ENCODE measurements at regions not wholly inside any gene's neighbourhood (a gene's known extent, or its start where the extent isn't known, plus 50 kb on each side); places are given as distances from the start of the nearest gene placed in this dataset.
A peak's percentile ranks its signal among the peaks of the same experiment; 100 is the strongest.

- Histone ChIP-seq H3K9me3 (no peaks in the 10 kb centered on the region), H3K27ac (no peak overlapping the region), H3K27me3 (no peaks in the 10 kb centered on the region), H3K36me3 (no peaks in the 10 kb centered on the region), H3K4me3 (no peak overlapping the region), H3K4me1 (peaks cover 0 to 22% (median 11%) of the 10 kb centered on the region in 4 donors)
- TF ChIP-seq CTCF (IDR thresholded peaks at IDR 0.05) (no peak), POLR2A (IDR thresholded peaks at IDR 0.05) (no peak), EP300 (IDR thresholded peaks at IDR 0.05) (no peak), POLR2AphosphoS5 (IDR thresholded peaks at IDR 0.05) (no peak)
- 89 to 100% methylated on average over 1 of the region's 1 CpG for WGBS, 2 donors
- intact Hi-C loops (cut with DNase I) = no loop called here
- no peak for DNase-seq
Measured at GRCh38 chr3:157789162-157789561, 285.9 kb upstream of the VEPH1 start.

DNA sequence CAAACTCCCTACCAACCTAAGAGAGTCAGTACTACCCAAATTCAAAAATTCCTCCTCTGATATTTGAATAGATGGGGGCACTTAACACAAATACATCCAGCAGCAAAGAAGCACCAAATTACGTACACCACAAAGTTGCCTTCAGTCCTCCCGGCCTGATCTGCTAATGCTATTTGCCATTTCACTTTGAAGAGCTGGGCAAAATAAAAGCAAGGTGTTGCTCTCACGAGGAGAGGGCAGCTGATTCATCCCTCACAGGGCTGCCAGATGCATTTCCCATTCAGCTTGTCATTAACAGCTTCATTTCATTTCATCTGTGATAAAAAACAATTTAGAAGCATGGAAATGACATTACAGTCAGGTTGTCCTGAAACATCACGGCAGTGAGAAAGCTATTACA, 283.4 kb upstream of the VEPH1 start:
- Histone ChIP-seq H3K27me3 (no peaks in the 10 kb centered on the region), H3K9me3 (no peaks in the 10 kb centered on the region), H3K4me1 (peaks cover 0 to 25% (median 11%) of the 10 kb centered on the region in 4 donors), H3K27ac (peak overlapping the region in 2 of 4 donors; percentile 19 to 35), H3K4me3 (no peak overlapping the region), H3K36me3 (no peaks in the 10 kb centered on the region)
- WGBS, 2 donors = 68 to 79% methylated on average over 4 of the region's 4 CpGs
- no peak for DNase-seq
- intact Hi-C loops (cut with DNase I) = no loop called here
- no peak for TF ChIP-seq CTCF (IDR thresholded peaks at IDR 0.05)

DNA sequence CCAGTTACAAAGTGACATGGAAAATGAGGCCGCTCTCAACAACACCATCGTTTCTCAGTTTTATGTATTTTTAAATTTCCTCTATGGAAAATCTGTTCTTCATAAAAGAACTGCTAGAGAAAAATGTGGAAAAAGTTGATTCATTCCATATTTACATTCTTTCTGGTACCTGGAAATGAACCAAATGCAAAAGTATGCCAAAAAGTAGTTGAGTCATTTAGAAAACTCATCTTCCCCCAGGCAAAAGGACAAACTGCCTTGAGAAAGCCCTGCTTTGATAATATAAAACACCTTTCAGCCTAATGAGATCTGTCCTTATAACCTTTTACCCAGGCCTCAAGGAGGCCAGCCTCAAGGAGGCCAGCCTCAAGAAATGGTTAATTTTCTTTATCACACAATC, 283.0 kb upstream of the VEPH1 start:
- no peak for DNase-seq
- peak overlapping the region in 2 of 4 donors; percentile 19 to 45 for H3K27ac ChIP-seq

GRCh38 chr3:157785102-157785826, 282.0 kb upstream of the VEPH1 start:
- intact Hi-C loops (cut with DNase I) = no loop called here
- no peak for DNase-seq
- Histone ChIP-seq H3K4me1 (peaks cover 0 to 28% (median 11%) of the 10 kb centered on the region in 4 donors), H3K27ac (peak overlapping the region in 2 of 4 donors; percentile 1 to 45), H3K27me3 (no peaks in the 10 kb centered on the region), H3K4me3 (no peak overlapping the region), H3K36me3 (no peaks in the 10 kb centered on the region), H3K9me3 (no peaks in the 10 kb centered on the region)
- TF ChIP-seq POLR2A (IDR thresholded peaks at IDR 0.05) (no peak), EP300 (IDR thresholded peaks at IDR 0.05) (no peak), CTCF (IDR thresholded peaks at IDR 0.05) (no peak), POLR2AphosphoS5 (IDR thresholded peaks at IDR 0.05) (no peak)
- WGBS, 2 donors = 38 to 54% methylated on average over 6 of the region's 6 CpGs

More for the DNA sequence above, 283.0 kb upstream of the VEPH1 start:
- intact Hi-C loops (cut with DNase I) = no loop called here
- WGBS, 2 donors = 78 to 87% methylated on average over 2 of the region's 2 CpGs
- TF ChIP-seq EP300 (IDR thresholded peaks at IDR 0.05) = no peak
- TF ChIP-seq POLR2A (IDR thresholded peaks at IDR 0.05) = no peak
- no peak for TF ChIP-seq CTCF (IDR thresholded peaks at IDR 0.05)
- TF ChIP-seq POLR2AphosphoS5 (IDR thresholded peaks at IDR 0.05) = no peak
- Histone ChIP-seq H3K9me3 (no peaks in the 10 kb centered on the region), H3K27me3 (no peaks in the 10 kb centered on the region), H3K36me3 (no peaks in the 10 kb centered on the region), H3K4me1 (peaks cover 0 to 28% (median 11%) of the 10 kb centered on the region in 4 donors), H3K4me3 (no peak overlapping the region)

DNA sequence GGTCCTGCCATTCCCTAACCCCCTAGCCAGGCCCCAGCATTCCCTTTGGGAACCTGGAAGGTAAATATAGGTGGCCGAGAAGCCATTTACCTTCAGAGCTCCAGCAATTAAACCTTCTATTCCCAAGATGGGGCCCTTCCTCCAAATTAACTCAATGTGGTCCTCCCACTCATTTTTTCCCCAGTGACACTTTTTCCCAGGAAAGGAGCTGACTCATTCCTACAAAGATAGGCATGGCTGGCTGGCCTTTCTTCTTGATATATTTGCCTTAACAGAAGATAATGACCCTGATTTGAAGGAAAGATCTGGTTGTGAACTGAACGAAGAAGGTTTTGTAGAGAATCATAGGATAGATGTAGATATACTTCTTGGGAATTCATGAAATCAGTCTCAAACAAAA, 279.0 kb upstream of the VEPH1 start:
- WGBS, 2 donors = 54 to 77% methylated on average over 2 of the region's 2 CpGs
- intact Hi-C loops (cut with DNase I) = no loop called here
- no peaks in the 10 kb centered on the region for H3K36me3 ChIP-seq

More for the DNA sequence above, 279.0 kb upstream of the VEPH1 start:
- Histone ChIP-seq H3K4me3 (no peak overlapping the region), H3K27me3 (no peaks in the 10 kb centered on the region), H3K9me3 (no peaks in the 10 kb centered on the region), H3K4me1 (peaks cover 0 to 28% (median 11%) of the 10 kb centered on the region in 4 donors), H3K27ac (no peak overlapping the region)
- TF ChIP-seq POLR2AphosphoS5 (IDR thresholded peaks at IDR 0.05) (no peak), POLR2A (IDR thresholded peaks at IDR 0.05) (no peak), EP300 (IDR thresholded peaks at IDR 0.05) (no peak), CTCF (IDR thresholded peaks at IDR 0.05) (no peak)
- DNase-seq = no peak

All from sigmoid colon (tissue), 6 donors.